ENCODE measurements at regions not wholly inside any gene's neighbourhood (a gene's known extent, or its start where the extent isn't known, plus 50 kb on each side); places are given as distances from the start of the nearest gene placed in this dataset.

DNA sequence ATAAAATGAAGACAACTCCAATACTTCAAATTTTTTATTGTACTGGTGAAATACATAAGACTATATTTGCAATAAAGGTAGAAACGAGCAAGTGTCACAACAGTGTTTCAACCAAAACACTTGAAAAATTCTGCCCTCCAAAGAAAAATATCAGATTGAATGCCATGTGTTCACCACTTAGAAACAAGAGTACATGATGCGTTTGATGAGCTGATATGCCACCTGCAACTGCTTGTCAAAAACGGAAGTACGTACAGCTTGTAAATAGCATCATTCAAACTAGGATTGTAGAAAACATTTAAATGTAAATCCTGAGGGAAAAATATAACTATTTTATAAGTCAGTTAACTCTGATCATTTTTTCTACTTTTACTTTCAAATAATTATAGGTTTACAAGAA lies 276.1 kb downstream of the ANTXR2 start:
- Histone ChIP-seq H3K9me3 (replicated peaks; ENCODE audit: control insufficient read depth, insufficient read depth, low read length) (no peaks in the 10 kb centered on the region), H4K20me1 (replicated peaks; ENCODE audit: control insufficient read depth, extremely low read depth, insufficient read depth, low read length) (no peaks in the 10 kb centered on the region), H3K27me3 (ENCODE audit: control insufficient read depth in 2 of 2, insufficient read depth in 2 of 2, low read length in 2 of 2) (no peaks in the 10 kb centered on the region), H3K9ac (replicated peaks; ENCODE audit: extremely low read depth, insufficient read depth, low read length) (no peak overlapping the region), H3K27ac (ENCODE audit: insufficient read depth, low read depth, low read length) (no peak overlapping the region), H3K79me2 (ENCODE audit: control insufficient read depth, insufficient read depth, low read length) (no peaks in the 10 kb centered on the region), H3K4me2 (ENCODE audit: insufficient read depth, low read length) (no peak overlapping the region), H3K4me3 (replicated peaks in 1 of 3; ENCODE audit: insufficient read depth in 1 of 3, low read depth in 1 of 3, low read length in 3 of 3) (no peak overlapping the region), H3K9me1 (replicated peaks; ENCODE audit: control insufficient read depth, extremely low read depth, insufficient read depth, low read length) (no peaks in the 10 kb centered on the region), H3K36me3 (ENCODE audit: control insufficient read depth in 2 of 2, extremely low read depth in 1 of 2, insufficient read depth in 2 of 2, low read length in 2 of 2) (no peaks in the 10 kb centered on the region), H3K4me1 (ENCODE audit: control insufficient read depth, extremely low read depth, insufficient read depth, low read length) (no peaks in the 10 kb centered on the region), H2AFZ (ENCODE audit: low read depth, low read length) (no peak overlapping the region)
- ChIA-PET POLR2A (no interaction called here), CTCF (no interaction called here)
- intact Hi-C loops (cut with micrococcal nuclease) (no loop called here), dilution Hi-C loops (cut with MboI; ENCODE audit: extremely low pct_ligation_motif_present, low sequenced_read_pairs) (no loop called here)
- BruUV-seq (replicated peaks), result no TSS peak
- no peak for DNase-seq (ENCODE audit: low read depth, low spot score)
- TF ChIP-seq CTCF (IDR thresholded peaks at IDR 0.05; ENCODE audit: extremely low read depth in 1 of 2, insufficient read depth in 1 of 2, low read depth in 1 of 2, low read length in 2 of 2) (no peak), FOS (IDR thresholded peaks at IDR 0.05; ENCODE audit: borderline replicate concordance, insufficient read depth, low read length) (no peak), POLR2AphosphoS5 (IDR thresholded peaks at IDR 0.05; ENCODE audit: insufficient read depth, low read depth, low read length) (no peak), EZH2 (IDR thresholded peaks at IDR 0.05; ENCODE audit: borderline replicate concordance, low read depth, low read length, severe bottlenecking) (no peak), POLR2A (IDR thresholded peaks at IDR 0.05; ENCODE audit: low read depth, low read length) (no peak), JUN (IDR thresholded peaks at IDR 0.05; ENCODE audit: borderline replicate concordance, insufficient read depth, insufficient read length, low read depth) (no peak), GATA2 (IDR thresholded peaks at IDR 0.05; ENCODE audit: insufficient read depth, insufficient read length, low read depth, low read length) (no peak), MYC (IDR thresholded peaks at IDR 0.05; ENCODE audit: low read depth, low read length) (no peak)
- TF ChIP-seq, protein P1, sequence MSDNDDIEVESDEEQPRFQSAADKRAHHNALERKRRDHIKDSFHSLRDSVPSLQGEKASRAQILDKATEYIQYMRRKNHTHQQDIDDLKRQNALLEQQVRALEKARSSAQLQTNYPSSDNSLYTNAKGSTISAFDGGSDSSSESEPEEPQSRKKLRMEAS (IDR thresholded peaks at IDR 0.05; ENCODE audit: insufficient read depth, insufficient read length), result no peak
- no peak for FAIRE-seq
